GM23248 (cell line): ENCODE measurements at regions not wholly inside any gene's neighbourhood (a gene's known extent, or its start where the extent isn't known, plus 50 kb on each side); places are given as distances from the start of the nearest gene placed in this dataset.
"Not testable (repeated sequence)": the region's sequence is repeated elsewhere in the genome, so short reads cannot be mapped to it uniquely, and the experiment has no call there.

Experiments
- DNase-seq: peaks from one replicate; pipeline ENCODE4 v3.0.0-alpha.2; 2015
- H2AFZ ChIP-seq: fragments of 200-600 bp; sonication (generic); 2 replicates; pipeline ENCODE4 v1.6.1; 2016; ENCODE audit warnings: antibody characterized with exemption
- H3F3A ChIP-seq: fragments of 200-600 bp; sonication (generic); 2 replicates; pipeline ENCODE4 v1.6.1; 2016; ENCODE audit warnings: mild to moderate bottlenecking, antibody characterized with exemption, mixed run types; ENCODE audit not compliant: insufficient read depth
- H3K27ac ChIP-seq: fragments of 200-600 bp; sonication (generic); 2 replicates; pipeline ENCODE4 v1.5.1; 2016; ENCODE audit warnings: mild to moderate bottlenecking
- H3K27me3 ChIP-seq: fragments of 200-600 bp; sonication (generic); replicated peaks from 2 replicates; pipeline ENCODE4 v1.6.1; 2016; ENCODE audit warnings: mild to moderate bottlenecking; ENCODE audit not compliant: insufficient read depth
- H3K36me3 ChIP-seq: fragments of 200-600 bp; sonication (generic); 2 replicates; pipeline ENCODE4 v1.6.1; 2016; ENCODE audit warnings: low read depth, mild to moderate bottlenecking
- H3K4me1 ChIP-seq: fragments of 200-600 bp; sonication (generic); 2 replicates; pipeline ENCODE4 v1.6.1; 2016; ENCODE audit warnings: mild to moderate bottlenecking; ENCODE audit not compliant: insufficient read depth
- H3K4me2 ChIP-seq: fragments of 200-600 bp; sonication (generic); one replicate; pipeline ENCODE4 v1.6.1; 2016; ENCODE audit warnings: mild to moderate bottlenecking; ENCODE audit not compliant: unreplicated experiment
- H3K4me3 ChIP-seq: fragments of 200-600 bp; sonication (generic); 2 replicates; pipeline ENCODE4 v1.5.1; 2016; ENCODE audit warnings: mild to moderate bottlenecking
- H3K79me2 ChIP-seq: fragments of 200-600 bp; sonication (generic); 2 replicates; pipeline ENCODE4 v1.6.1; 2016; ENCODE audit warnings: mild to moderate bottlenecking; ENCODE audit not compliant: insufficient read depth
- H3K9ac ChIP-seq: fragments of 200-600 bp; sonication (generic); 2 replicates; pipeline ENCODE4 v1.6.1; 2016; ENCODE audit warnings: mild to moderate bottlenecking
- H3K9me2 ChIP-seq: fragments of 200-600 bp; sonication (generic); 2 replicates; pipeline ENCODE4 v1.6.1; 2016; ENCODE audit warnings: mixed run types, mild to moderate bottlenecking, moderate library complexity; ENCODE audit not compliant: insufficient read depth
- H3K9me3 ChIP-seq: fragments of 200-600 bp; sonication (generic); one replicate; pipeline ENCODE4 v1.6.1; 2017; ENCODE audit warnings: low read depth
- H4K20me1 ChIP-seq: fragments of 200-600 bp; sonication (generic); 2 replicates; pipeline ENCODE4 v1.6.0; 2016; ENCODE audit not compliant: insufficient read depth
- EZH2 ChIP-seq: fragments of 200-600 bp; sonication (generic); IDR thresholded peaks from 2 replicates; pipeline ENCODE4 v1.6.1; 2018; ENCODE audit warnings: antibody characterized with exemption, mild to moderate bottlenecking; ENCODE audit not compliant: insufficient read depth, poor library complexity, severe bottlenecking
- EZH2phosphoT487 ChIP-seq: fragments of 200-600 bp; sonication (generic); IDR thresholded peaks from 2 replicates; pipeline ENCODE4 v1.6.1; 2018; ENCODE audit warnings: antibody characterized with exemption, moderate library complexity, mild to moderate bottlenecking, low read depth; ENCODE audit not compliant: insufficient read depth
- WGBS, 2 experiments: methylation state at CpG; one replicate each; pipeline ENCODE4 v1.1.6; 2015 to 2017; ENCODE audit warnings: low lambda C conversion rate in 2 of 2, low coverage in 1 of 2; ENCODE audit errors: missing lambda C conversion rate in 2 of 2; 5-methylcytosine and 5-hydroxymethylcytosine counted together
- in situ Hi-C: fragments of 300-500 bp; cut with MboI; formaldehyde crosslinking; loops from 2 replicates; pipeline ENCODE4 v1.15.0; 2020

- H3K36me3 ChIP-seq, result no peaks in the 10 kb centered on the region
- no peaks in the 10 kb centered on the region for H4K20me1 ChIP-seq
- H3K4me2 ChIP-seq, result no peak overlapping the region
These were observed 262.7 kb downstream of the BTG1 start for GRCh38 chr12:91882910-91883309.

GRCh38 chr12:91880528-91880927, 265.1 kb downstream of the BTG1 start:
- no peak for TF ChIP-seq EZH2phosphoT487
- no peak for TF ChIP-seq EZH2
- Histone ChIP-seq H3K4me3 (no peak overlapping the region), H3K9me2 (peaks cover 11% of the 10 kb centered on the region), H3F3A (no peaks in the 10 kb centered on the region), H4K20me1 (no peaks in the 10 kb centered on the region), H3K27ac (no peak overlapping the region), H3K9ac (no peak overlapping the region), H3K27me3 (no peaks in the 10 kb centered on the region), H3K9me3 (no peaks in the 10 kb centered on the region), H3K79me2 (no peaks in the 10 kb centered on the region), H3K4me2 (no peak overlapping the region), H3K4me1 (no peaks in the 10 kb centered on the region), H2AFZ (no peak overlapping the region), H3K36me3 (no peaks in the 10 kb centered on the region)
- 74 to 91% methylated on average over 1 of the region's 1 CpG for WGBS, 2 experiments
- in situ Hi-C loops, result no loop called here
- DNase-seq, result no peak

More at GRCh38 chr12:91882910-91883309, 262.7 kb downstream of the BTG1 start:
- in situ Hi-C loops, result no loop called here
- no peaks in the 10 kb centered on the region for H3K27me3 ChIP-seq
- H3K4me3 ChIP-seq, result no peak overlapping the region
- no peak overlapping the region for H3K9ac ChIP-seq
- H2AFZ ChIP-seq, result no peak overlapping the region
- TF ChIP-seq EZH2phosphoT487 (no peak), EZH2 (no peak)
- H3F3A ChIP-seq, result no peaks in the 10 kb centered on the region
- H3K79me2 ChIP-seq, result no peaks in the 10 kb centered on the region
- no peaks in the 10 kb centered on the region for H3K4me1 ChIP-seq
- peaks cover 7% of the 10 kb centered on the region for H3K9me2 ChIP-seq
- DNase-seq, result no peak
- no peak overlapping the region for H3K27ac ChIP-seq
- WGBS, 2 experiments, result 74 to 82% methylated on average over 4 of the region's 4 CpGs
- H3K9me3 ChIP-seq, result no peaks in the 10 kb centered on the region

- Histone ChIP-seq H3K27me3 (no peaks in the 10 kb centered on the region), H2AFZ (no peak overlapping the region), H3K36me3 (no peaks in the 10 kb centered on the region), H3K4me1 (no peaks in the 10 kb centered on the region), H3K27ac (no peak overlapping the region), H4K20me1 (no peaks in the 10 kb centered on the region), H3K9ac (no peak overlapping the region), H3K9me2 (peaks cover 17% of the 10 kb centered on the region), H3F3A (no peaks in the 10 kb centered on the region), H3K9me3 (no peaks in the 10 kb centered on the region), H3K4me2 (no peak overlapping the region), H3K79me2 (no peaks in the 10 kb centered on the region), H3K4me3 (no peak overlapping the region)
- WGBS, 2 experiments, result 92 to 95% methylated on average over 5 of the region's 5 CpGs
- DNase-seq, result no peak
- in situ Hi-C loops, result no loop called here
- no peak for TF ChIP-seq EZH2
- TF ChIP-seq EZH2phosphoT487, result no peak
These were observed 268.0 kb downstream of the BTG1 start for GRCh38 chr12:91877456-91878235.

GRCh38 chr12:91877022-91877421, 268.6 kb downstream of the BTG1 start:
- Histone ChIP-seq H3F3A (no peaks in the 10 kb centered on the region), H3K27me3 (no peaks in the 10 kb centered on the region), H3K4me1 (no peaks in the 10 kb centered on the region), H2AFZ (no peak overlapping the region), H4K20me1 (no peaks in the 10 kb centered on the region), H3K9ac (no peak overlapping the region), H3K27ac (no peak overlapping the region), H3K9me3 (no peaks in the 10 kb centered on the region), H3K36me3 (no peaks in the 10 kb centered on the region), H3K79me2 (no peaks in the 10 kb centered on the region), H3K4me2 (no peak overlapping the region), H3K4me3 (no peak overlapping the region), H3K9me2 (peaks cover 17% of the 10 kb centered on the region)
- DNase-seq, result peak; percentile 30
- WGBS, 2 experiments, result 24 to 35% methylated on average over 3 of the region's 3 CpGs
- TF ChIP-seq EZH2phosphoT487 (no peak), EZH2 (no peak)
- in situ Hi-C loops, result no loop called here

- H3K9me3 ChIP-seq, H3K27ac ChIP-seq, in situ Hi-C loops, DNase-seq, H4K20me1 ChIP-seq, H3K9ac ChIP-seq, H3K4me1 ChIP-seq, H3K27me3 ChIP-seq, H2AFZ ChIP-seq, H3K79me2 ChIP-seq, H3K4me2 ChIP-seq, H3F3A ChIP-seq, H3K4me3 ChIP-seq, H3K36me3 ChIP-seq: not testable (repeated sequence)
- 81 to 85% methylated on average over 3 of the region's 3 CpGs for WGBS, 2 experiments
- H3K9me2 ChIP-seq, result peaks cover 17% of the 10 kb centered on the region
These were observed 270.0 kb downstream of the BTG1 start for GRCh38 chr12:91875671-91876070.
